GM19452 (cell line): ENCODE measurements at regions not wholly inside any gene's neighbourhood (a gene's known extent, or its start where the extent isn't known, plus 50 kb on each side); places are given as distances from the start of the nearest gene placed in this dataset.

Experiments used
- ATAC-seq: cut with Tn5 transposase; IDR thresholded peaks from one replicate; pipeline ENCODE4 v1.9.1; 2021; ENCODE audit not compliant: unreplicated experiment

DNA sequence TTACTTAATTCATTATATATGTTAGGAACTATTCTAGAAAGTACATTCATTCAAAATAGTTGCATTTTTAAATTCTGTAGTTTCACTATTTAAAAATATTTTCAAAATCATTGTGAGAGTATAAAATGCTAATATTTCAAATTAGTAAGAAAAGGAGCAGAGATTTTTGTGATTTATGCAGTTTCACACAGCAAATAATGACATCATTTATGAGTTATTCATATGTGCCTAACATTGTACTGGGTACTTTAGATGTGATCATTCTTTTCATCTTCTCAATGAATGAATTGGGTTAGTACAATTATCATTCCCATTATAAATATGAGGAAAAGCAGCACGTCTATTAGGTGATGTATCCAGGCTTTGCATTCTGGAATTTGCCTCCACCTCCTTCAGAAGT lies 1451.0 kb upstream of the IGFBP7 start:
- no peak for ATAC-seq

DNA sequence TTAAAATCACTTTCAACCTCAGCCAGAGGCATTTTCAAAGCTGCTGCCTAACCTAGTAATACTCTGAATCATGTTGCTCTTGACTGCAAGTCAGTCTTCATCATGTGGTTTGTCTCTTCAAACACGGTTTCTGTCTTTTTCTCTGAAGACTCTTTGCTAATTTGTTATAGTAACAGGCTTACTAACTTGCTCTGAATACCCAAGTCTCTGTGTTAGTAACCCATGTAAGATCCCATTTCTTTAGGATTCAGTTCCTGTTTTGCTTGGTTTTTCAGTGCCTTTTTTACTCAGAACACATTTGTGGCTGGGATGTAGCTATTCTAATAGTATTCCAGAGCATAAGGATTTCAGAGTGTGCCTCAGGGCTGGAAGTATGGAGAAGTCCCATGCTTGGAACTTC lies 1450.6 kb upstream of the IGFBP7 start:
- ATAC-seq: no peak

DNA sequence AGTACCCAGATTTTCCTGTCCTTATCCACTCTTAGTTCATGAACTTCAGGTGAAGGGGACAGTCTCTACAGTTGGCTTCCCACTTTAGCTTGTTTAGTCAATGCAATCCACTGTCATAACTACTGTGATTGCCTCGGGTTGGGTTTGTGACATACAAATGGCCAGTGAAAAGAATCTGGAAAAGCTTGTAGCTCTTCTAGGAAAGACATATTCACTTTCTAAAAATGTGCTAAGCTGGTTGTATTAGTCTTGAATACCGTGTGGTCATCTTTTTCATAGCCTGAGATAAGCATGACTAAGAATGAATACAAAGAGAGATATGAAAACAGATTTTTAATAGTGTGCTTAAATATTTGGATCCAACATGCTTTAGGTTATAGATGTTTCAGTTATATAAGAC lies 1443.5 kb upstream of the IGFBP7 start:
- ATAC-seq: no peak

DNA sequence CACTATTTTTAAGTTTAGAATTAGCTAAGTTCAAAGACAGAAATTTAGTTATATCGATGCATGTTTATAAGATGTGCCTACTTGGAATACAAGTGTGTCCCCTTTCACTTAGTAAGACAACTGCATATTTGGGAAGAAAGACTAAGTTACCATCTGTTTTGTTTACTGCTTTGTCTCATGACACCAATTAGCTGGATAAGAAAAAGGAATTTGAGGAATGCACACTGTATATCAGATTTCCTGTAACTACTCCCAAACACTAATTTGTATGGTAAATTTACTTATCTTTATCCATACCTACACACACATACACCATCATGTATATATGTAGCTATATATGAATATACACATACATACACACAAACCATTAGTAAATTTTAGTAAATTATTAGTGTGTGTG lies 1442.8 kb upstream of the IGFBP7 start:
- no peak for ATAC-seq

DNA sequence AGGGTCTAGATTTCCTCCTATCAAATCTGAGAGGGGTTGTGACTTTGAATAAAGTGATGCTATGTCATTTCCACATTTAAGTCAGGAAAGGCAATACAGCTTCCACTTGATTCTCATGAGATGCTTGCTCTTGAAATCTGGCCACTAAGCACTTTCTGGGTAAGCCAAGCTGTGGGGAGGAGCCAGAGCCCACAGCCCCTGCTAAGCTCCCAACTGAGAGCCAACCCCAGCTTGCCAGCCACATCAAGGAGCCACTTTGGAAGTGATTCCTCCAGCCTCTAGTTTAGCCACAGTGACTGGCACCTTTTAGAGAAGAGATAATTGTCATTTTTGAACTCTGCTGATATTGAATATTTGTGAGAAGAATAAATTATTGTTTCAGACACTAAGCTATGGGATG lies 1441.5 kb upstream of the IGFBP7 start:
- ATAC-seq: no peak

DNA sequence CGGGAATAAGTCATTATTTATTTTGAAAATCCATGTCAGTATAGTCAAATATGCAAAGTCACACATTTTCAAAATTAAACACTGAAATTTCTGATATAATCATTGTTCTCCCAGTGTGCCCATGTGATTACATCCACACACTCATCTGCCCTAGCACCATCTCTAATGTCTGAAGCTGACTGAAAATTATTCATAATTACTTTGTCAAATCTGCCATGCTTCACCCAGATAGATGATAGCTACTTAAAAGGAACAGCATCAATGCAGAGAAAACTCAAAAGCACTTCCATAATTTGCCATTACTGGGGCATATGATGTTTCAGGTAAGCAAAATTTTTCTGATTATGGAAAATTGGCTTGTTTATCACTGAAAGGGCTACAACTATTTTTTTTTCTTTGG lies 1433.3 kb upstream of the IGFBP7 start:
- ATAC-seq: no peak

DNA sequence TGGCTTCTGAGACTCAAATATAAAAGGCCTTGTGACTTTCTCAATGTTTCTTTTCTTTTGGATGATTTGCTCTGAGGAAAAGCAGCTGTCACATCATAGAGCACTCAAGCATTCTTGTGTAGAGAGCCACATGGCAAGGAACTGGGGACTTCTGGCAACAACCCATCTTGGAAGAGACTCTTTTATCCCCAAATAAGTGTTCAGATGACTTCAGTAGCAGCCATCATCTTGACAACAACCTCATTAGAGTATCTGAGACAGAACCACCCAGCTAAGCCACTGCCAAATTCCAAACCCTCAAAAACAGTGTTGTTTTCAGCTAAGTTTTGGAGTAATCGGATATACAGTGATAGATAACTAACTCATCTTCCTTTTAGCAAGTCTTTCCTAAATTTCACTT lies 1431.7 kb upstream of the IGFBP7 start:
- ATAC-seq: no peak

DNA sequence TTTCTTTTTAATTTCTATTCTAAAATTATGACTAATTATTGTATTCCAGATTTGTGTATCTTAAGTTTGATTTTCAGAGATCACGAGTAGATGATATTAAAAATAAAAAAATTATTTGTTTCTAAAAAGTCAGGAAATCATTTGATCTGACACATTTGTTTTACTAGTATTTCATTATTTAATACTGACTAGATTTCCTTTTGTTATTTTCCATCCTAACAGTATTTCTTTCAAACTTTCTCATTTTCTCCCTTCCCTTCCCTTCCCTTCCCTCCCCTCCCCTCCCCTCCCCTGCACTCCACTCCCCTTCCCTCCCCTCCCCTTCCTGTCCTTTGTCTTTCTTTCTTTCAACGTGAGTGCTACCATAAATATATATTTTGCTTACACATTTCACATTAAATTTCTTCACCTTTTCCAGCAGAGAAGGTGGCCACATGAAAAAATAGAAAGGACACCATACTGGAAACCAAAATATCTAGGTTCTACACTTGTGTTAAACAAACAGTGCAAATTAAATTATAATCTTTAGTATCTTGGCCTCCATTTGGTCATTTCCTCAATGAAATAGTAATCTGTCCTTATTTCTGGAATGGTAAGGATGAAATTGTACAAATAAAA lies 1412.7 kb upstream of the IGFBP7 start:
- no peak for ATAC-seq

DNA sequence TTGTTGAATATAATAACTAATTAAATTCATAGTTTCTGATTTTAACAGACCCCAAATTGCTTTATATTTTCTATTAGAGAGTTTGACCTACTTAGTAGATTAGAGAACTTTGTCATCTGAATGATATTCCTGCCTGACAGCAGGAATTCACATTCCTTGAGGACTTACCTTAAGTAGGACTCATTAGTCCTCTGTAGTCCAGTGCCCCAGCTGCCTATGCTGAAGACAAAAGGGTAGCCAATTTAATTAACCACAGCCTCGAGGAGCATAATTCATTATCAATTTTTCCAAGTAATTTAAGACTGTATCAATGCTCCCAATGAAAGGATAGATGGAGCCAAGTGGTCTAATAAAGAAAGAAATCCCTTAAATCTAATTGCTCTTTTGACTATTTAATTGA lies 1405.0 kb upstream of the IGFBP7 start:
- no peak for ATAC-seq

DNA sequence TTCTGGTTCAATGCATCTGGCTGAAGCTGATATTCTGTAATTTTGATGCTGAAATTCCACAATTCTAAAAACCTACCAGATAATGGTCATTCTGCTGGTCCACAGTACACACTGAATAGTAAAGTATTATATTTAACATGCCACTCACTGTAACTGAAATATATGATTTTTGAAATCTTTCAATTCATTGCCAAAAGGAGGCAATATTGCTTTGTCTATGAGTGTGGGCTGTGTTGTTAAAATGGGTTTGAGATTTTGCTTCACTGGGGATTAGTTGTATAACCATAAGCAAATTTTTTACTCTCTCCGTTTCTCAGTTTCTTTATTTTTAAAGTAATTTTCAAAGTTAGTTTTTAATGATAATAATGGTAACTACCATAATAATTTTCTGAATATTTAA lies 1404.1 kb upstream of the IGFBP7 start:
- no peak for ATAC-seq

DNA sequence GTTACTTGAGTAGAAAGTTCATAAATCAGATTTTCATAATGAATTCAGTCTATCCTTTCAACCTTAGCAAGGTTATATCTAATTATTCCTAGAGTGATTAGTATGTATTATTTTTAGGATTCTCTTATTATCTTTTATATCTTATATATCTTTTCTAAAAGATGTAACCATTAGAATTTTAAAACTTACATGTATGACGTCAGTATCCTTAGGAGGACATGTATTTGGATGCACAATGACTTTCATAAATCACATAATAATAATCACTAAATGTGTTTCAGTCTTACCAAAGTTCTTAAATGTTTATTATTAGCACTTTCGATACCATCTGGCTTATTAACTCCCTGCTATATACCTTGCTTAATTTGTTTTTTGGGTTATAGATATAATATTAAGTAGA lies 1400.5 kb upstream of the IGFBP7 start:
- no peak for ATAC-seq

DNA sequence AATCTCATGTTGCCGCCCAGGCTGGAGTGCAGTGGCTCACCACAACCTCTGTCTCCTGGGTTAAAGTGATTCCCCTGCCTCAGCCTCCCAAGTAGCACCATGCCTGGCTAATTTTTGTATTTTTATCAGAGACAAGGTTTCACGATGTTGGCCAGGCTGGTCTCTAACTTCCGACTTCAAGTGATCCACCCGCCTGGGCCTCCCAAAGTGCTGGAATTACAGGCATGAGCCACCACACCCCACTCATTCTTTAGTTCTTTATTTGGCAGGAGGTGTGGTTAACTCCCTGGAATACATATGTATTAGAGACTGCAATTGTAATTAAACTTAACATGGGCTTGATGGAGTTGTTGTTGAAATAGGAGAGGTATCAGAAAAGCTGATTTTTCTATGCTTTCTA lies 1396.9 kb upstream of the IGFBP7 start:
- no peak for ATAC-seq

DNA sequence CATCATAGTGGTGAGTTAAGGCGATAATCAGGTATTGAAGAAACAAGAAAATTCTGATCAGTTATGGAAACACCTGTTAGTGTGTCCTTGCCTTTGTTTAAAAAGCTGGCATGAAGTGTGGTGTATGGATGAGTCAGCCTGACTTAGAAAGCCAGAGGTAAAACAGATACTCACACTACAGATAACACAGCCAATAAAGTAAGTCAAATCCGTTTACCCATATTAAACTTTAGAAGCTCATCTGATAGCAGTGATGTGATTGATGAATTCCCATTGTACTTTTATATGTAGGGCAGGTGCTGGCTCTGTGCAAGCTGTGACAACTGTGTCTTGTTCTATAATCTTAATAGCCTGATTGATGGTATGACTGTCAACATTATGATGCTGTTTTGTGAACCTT lies 1392.7 kb upstream of the IGFBP7 start:
- ATAC-seq: no peak

DNA sequence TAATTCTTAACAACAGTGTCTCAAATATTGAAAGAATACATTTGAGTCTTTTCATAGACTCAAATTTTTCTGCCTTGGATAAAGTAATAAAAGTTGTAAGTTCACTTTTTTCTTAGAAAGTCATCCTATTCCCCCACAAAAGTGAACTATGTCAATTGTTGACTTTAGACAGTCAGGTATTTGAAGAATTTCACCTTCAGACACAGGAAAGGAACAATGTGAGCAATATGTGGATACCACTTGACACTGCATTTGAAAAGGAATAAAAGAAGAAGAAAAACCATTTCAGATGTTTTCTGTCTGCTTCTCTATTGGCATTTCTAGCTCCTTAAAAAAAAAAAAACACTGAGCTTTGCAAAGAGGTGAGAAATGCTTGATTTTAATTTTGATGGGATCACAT lies 1389.0 kb upstream of the IGFBP7 start:
- no peak for ATAC-seq

DNA sequence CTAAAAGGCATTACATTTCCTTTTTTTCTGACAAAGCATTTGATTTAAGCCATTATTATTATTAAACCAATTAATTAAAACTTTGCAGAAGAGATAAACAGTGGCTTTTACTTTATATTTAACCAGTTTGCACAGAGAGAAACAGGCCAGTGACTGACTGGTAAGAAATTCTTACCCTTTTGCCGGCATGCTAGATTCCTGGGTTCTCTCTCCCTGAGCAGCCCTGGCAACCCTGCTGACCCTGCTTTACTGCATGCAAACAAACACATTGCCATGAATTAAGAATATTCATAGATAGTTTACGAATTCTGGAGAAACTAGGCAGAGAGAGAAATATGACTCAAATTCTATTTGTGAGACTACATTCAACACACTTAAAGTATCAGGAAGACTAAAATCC lies 1381.4 kb upstream of the IGFBP7 start:
- ATAC-seq: no peak

DNA sequence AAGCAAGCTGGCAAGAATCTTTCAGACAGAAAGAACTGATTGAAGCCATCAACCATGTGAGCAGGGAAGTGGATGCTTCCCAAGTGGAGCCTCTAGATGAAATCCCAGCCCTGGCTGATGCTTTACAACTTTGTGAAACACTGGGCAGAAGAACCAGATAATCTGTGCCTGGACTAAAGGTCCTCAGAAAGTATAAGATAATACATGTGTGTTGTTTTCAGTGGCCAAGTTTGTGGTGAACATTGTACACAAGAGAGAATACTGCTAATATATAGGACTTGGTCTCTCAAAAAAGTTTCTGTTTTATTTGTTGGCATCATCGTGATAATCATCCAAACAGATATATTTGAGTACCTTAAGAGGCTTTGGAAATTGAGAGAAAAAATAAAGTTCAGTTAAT lies 1367.8 kb upstream of the IGFBP7 start:
- ATAC-seq: no peak

DNA sequence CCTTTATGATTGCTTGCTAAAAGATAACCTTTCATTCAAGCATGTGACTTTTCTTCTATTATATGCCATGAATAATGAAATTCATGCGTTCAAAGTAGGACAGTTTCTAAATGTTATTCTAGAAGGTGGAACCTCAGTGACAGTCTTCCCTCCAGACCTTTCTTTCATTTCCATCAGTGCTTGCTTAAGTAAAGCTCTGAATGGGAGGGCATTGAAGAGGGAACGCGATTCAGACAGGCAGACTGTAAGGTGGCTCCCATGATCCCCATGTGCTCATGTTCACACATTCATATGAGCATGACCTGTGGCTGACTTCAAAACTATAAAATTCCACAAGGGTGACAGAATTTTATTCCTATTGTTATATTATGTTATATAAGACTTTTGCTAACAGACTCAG lies 1367.3 kb upstream of the IGFBP7 start:
- no peak for ATAC-seq

DNA sequence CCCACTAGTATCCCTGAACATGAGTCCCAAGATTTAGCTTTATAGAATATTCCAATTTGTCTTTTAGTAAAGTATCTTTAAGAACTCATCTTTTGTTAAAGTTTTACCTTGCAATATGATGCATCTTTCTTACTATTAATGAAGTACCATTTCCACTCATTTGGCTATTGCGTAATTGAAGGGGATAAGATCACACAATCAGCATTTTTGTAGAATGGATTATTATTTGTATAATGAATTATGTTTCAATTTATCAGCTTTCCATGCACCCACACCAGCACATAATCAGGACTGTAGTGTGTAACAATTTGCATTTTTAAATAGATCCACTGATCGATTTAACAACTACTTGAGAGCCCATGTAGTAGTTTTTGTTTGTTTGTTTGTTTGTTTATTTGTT lies 1364.9 kb upstream of the IGFBP7 start:
- no peak for ATAC-seq

DNA sequence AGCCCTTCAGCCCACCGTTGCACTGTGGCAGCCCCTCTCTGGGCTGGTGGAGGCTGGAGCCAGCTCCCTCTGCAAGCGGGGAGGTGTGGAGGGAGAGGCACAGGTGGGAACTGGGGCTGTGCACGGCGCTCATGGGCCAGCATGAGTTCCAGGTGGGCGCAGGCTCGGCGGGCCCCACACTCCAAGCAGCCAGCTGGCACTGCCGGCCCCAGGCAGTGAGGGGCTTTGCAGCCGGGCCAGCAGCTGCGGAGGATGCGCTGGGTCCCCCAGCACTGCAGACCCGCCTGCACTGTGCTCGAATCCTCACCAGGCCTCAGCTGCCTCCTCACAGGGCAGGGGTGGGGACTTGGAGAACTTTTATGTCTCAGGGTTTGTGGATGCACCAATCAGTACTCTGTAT lies 1354.8 kb upstream of the IGFBP7 start:
- ATAC-seq: no peak

DNA sequence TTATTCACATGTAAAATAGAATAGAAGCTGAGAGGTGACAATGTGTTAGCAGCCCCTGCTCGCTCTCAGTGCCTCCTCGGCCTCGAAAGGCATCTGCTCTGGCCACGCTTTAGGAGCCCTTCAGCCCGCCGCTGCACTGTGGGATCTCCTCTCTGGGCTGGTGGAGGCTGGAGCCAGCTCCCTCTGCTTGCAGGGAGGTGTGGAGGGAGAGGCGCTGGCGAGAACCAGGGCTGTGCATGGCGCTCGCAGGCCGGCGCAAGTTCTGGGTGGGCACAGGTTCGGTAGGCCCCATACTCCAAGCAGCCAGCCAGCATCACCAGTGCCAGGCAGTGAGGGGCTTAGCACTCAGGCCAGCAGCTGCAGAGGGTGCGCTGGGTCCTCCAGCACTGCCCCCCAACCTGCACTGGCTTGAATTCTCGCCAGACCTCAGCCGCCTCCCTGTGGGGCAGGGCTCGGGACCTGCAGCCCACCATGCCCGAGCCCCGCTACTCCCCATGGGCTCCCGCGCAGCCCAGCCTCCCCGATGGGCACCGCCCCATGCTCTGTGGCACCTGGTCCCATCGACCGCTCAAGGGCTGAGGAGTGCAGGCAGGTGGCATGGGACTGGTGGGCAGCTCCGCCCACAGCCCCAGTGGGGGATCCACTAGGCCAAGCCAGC lies 1346.7 kb upstream of the IGFBP7 start:
- no peak for ATAC-seq

DNA sequence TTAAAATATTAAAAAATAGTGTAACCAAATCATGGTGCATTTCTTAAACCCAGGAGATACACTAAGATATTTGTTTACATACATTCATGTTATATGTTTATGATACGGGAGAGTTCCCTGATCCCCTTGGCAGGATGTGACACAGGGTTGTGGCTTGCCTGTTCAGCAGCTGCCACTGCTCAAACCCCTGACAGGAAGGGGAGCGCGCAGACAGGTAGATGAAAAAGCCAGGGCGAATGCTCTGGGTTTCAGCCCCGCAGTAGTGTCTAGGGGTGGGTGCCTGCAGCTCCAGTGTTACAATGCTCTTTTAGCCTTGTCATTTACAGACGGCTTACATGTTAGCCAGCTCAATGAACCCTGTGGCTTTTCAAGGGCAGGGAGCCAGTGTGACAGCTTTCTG lies 1343.8 kb upstream of the IGFBP7 start:
- ATAC-seq: peak; percentile 68

DNA sequence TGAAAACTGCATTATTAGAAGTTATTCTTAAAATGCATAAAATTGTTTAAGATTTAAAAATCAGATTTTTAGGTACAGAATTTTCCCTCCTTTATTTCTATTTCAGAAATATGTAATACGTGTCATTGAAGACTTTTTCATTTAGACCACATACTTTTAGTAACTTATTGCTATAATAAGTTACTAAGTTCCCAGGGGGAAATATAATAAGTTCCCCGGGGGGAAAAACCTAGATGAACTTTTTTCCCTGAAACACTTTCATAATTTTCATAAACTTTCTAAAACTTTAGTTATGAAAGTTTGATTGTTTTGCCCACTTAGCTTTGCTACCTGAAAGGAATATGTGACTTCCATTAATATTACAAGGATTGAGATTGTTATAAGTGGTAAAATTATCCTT lies 1341.5 kb upstream of the IGFBP7 start:
- ATAC-seq: no peak

DNA sequence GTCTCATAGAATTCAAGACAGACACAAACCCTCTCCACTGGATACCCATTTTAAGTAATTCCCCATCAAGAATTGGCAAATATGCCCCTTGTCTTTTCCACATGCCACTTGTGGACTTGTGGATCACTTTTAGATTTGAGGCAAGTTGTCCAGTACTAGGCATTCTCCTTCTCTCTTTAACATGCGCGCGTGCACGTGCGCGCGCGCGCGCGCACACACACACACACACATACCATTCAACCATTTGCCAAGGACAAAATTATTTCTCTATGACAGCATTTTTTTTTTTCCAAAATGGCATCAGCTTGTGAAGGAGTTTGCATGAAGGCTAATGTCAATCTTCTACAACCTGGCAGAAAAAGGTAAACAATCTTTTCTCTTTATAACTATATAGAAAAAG lies 1325.7 kb upstream of the IGFBP7 start:
- no peak for ATAC-seq
